ENCODE measurements at regions not wholly inside any gene's neighbourhood (a gene's known extent, or its start where the extent isn't known, plus 50 kb on each side); places are given as distances from the start of the nearest gene placed in this dataset.

GRCh38 chr3:117444175-117444574 is 734.6 kb downstream of the TUSC7 start:
- no peak overlapping the region for H3K27ac Mint-ChIP-seq
- ATAC-seq = no peak
- no peak for DNase-seq (ENCODE audit: low spot score in 2 of 2)

GRCh38 chr3:117447419-117447818 is 737.8 kb downstream of the TUSC7 start:
- peaks cover 14% of the 10 kb centered on the region for H3K9me3 Mint-ChIP-seq
- DNase-seq (ENCODE audit: low spot score in 2 of 2) (no peak), ATAC-seq (no peak)
- H3K4me3 Mint-ChIP-seq = no peak overlapping the region
- no peaks in the 10 kb centered on the region for H3K36me3 Mint-ChIP-seq
- H3K4me1 Mint-ChIP-seq = no peaks in the 10 kb centered on the region
- H3K27ac Mint-ChIP-seq = no peak overlapping the region

More at GRCh38 chr3:117444175-117444574, 734.6 kb downstream of the TUSC7 start:
- Mint-ChIP-seq H3K4me3 (no peak overlapping the region), H3K36me3 (no peaks in the 10 kb centered on the region), H3K4me1 (no peaks in the 10 kb centered on the region), H3K9me3 (peaks cover 24% of the 10 kb centered on the region)

- DNase-seq (ENCODE audit: low spot score in 2 of 2) = no peak
- Mint-ChIP-seq H3K9me3 (peaks cover 8% of the 10 kb centered on the region), H3K4me1 (no peaks in the 10 kb centered on the region), H3K4me3 (no peak overlapping the region), H3K27ac (no peak overlapping the region), H3K36me3 (no peaks in the 10 kb centered on the region)
- ATAC-seq = no peak
These were observed 740.4 kb downstream of the TUSC7 start for GRCh38 chr3:117450026-117450425.

GRCh38 chr3:117454254-117454653 is 744.7 kb downstream of the TUSC7 start:
- no peaks in the 10 kb centered on the region for H3K36me3 Mint-ChIP-seq
- no peak overlapping the region for H3K27ac Mint-ChIP-seq
- peaks cover 13% of the 10 kb centered on the region for H3K9me3 Mint-ChIP-seq
- DNase-seq (ENCODE audit: low spot score in 2 of 2) (no peak), ATAC-seq (no peak)
- H3K4me1 Mint-ChIP-seq = no peaks in the 10 kb centered on the region
- H3K4me3 Mint-ChIP-seq = no peak overlapping the region

GRCh38 chr3:117454908-117455307 is 745.3 kb downstream of the TUSC7 start:
- no peak for DNase-seq (ENCODE audit: low spot score in 2 of 2)
- no peaks in the 10 kb centered on the region for H3K4me1 Mint-ChIP-seq
- ATAC-seq = no peak
- no peak overlapping the region for H3K27ac Mint-ChIP-seq
- H3K9me3 Mint-ChIP-seq = peaks cover 13% of the 10 kb centered on the region
- H3K36me3 Mint-ChIP-seq = no peaks in the 10 kb centered on the region
- no peak overlapping the region for H3K4me3 Mint-ChIP-seq

- Mint-ChIP-seq H3K36me3 (no peaks in the 10 kb centered on the region), H3K4me3 (no peak overlapping the region), H3K27ac (no peak overlapping the region), H3K9me3 (peaks cover 17% of the 10 kb centered on the region), H3K4me1 (no peaks in the 10 kb centered on the region)
- DNase-seq (ENCODE audit: low spot score in 2 of 2) (no peak), ATAC-seq (no peak)
These were observed 746.2 kb downstream of the TUSC7 start for GRCh38 chr3:117455782-117456181.

- H3K4me1 Mint-ChIP-seq = no peaks in the 10 kb centered on the region
- ATAC-seq (no peak), DNase-seq (ENCODE audit: low spot score in 2 of 2) (no peak)
- no peak overlapping the region for H3K27ac Mint-ChIP-seq
- peaks cover 8% of the 10 kb centered on the region for H3K9me3 Mint-ChIP-seq
- H3K4me3 Mint-ChIP-seq = no peak overlapping the region
- H3K36me3 Mint-ChIP-seq = no peaks in the 10 kb centered on the region
These were observed 753.9 kb downstream of the TUSC7 start for GRCh38 chr3:117463276-117464115.

GRCh38 chr3:117471831-117472230 is 762.3 kb downstream of the TUSC7 start:
- Mint-ChIP-seq H3K27ac (no peak overlapping the region), H3K4me1 (no peaks in the 10 kb centered on the region), H3K9me3 (peaks cover 12% of the 10 kb centered on the region)

GRCh38 chr3:117473981-117474538 is 764.5 kb downstream of the TUSC7 start:
- DNase-seq (ENCODE audit: low spot score in 2 of 2) (no peak), ATAC-seq (no peak)
- H3K9me3 Mint-ChIP-seq = peaks cover 8% of the 10 kb centered on the region
- no peaks in the 10 kb centered on the region for H3K36me3 Mint-ChIP-seq
- no peak overlapping the region for H3K27ac Mint-ChIP-seq
- no peak overlapping the region for H3K4me3 Mint-ChIP-seq
- no peaks in the 10 kb centered on the region for H3K4me1 Mint-ChIP-seq

More at GRCh38 chr3:117471831-117472230, 762.3 kb downstream of the TUSC7 start:
- ATAC-seq (no peak), DNase-seq (ENCODE audit: low spot score in 2 of 2) (no peak)
- H3K36me3 Mint-ChIP-seq = no peaks in the 10 kb centered on the region
- no peak overlapping the region for H3K4me3 Mint-ChIP-seq

GRCh38 chr3:117476572-117476971 is 767.0 kb downstream of the TUSC7 start:
- no peak for DNase-seq (ENCODE audit: low spot score in 2 of 2)
- Mint-ChIP-seq H3K27ac (no peak overlapping the region), H3K4me1 (no peaks in the 10 kb centered on the region), H3K9me3 (peaks cover 11% of the 10 kb centered on the region), H3K4me3 (no peak overlapping the region), H3K36me3 (no peaks in the 10 kb centered on the region)
- no peak for ATAC-seq

- Mint-ChIP-seq H3K9me3 (peaks cover 11% of the 10 kb centered on the region), H3K27ac (no peak overlapping the region), H3K36me3 (no peaks in the 10 kb centered on the region), H3K4me3 (no peak overlapping the region), H3K4me1 (no peaks in the 10 kb centered on the region)
- ATAC-seq (no peak), DNase-seq (ENCODE audit: low spot score in 2 of 2) (no peak)
These were observed 767.7 kb downstream of the TUSC7 start for GRCh38 chr3:117477214-117477755.

GRCh38 chr3:117479095-117479494 is 769.5 kb downstream of the TUSC7 start:
- Mint-ChIP-seq H3K4me1 (no peaks in the 10 kb centered on the region), H3K9me3 (peaks cover 8% of the 10 kb centered on the region), H3K27ac (no peak overlapping the region), H3K36me3 (no peaks in the 10 kb centered on the region), H3K4me3 (no peak overlapping the region)
- no peak for DNase-seq (ENCODE audit: low spot score in 2 of 2)
- no peak for ATAC-seq

- ATAC-seq = no peak
- no peak overlapping the region for H3K27ac Mint-ChIP-seq
- H3K4me3 Mint-ChIP-seq = no peak overlapping the region
These were observed 770.9 kb downstream of the TUSC7 start for GRCh38 chr3:117480525-117480924.

GRCh38 chr3:117480972-117481371 is 771.4 kb downstream of the TUSC7 start:
- no peak for DNase-seq (ENCODE audit: low spot score in 2 of 2)
- Mint-ChIP-seq H3K27ac (no peak overlapping the region), H3K36me3 (no peaks in the 10 kb centered on the region), H3K4me1 (no peaks in the 10 kb centered on the region), H3K9me3 (peaks cover 4% of the 10 kb centered on the region), H3K4me3 (no peak overlapping the region)
- no peak for ATAC-seq

More at GRCh38 chr3:117480525-117480924, 770.9 kb downstream of the TUSC7 start:
- no peak for DNase-seq (ENCODE audit: low spot score in 2 of 2)
- peaks cover 8% of the 10 kb centered on the region for H3K9me3 Mint-ChIP-seq
- H3K4me1 Mint-ChIP-seq = no peaks in the 10 kb centered on the region
- no peaks in the 10 kb centered on the region for H3K36me3 Mint-ChIP-seq

GRCh38 chr3:117483839-117484238 is 774.3 kb downstream of the TUSC7 start:
- H3K4me1 Mint-ChIP-seq = no peaks in the 10 kb centered on the region
- H3K4me3 Mint-ChIP-seq = no peak overlapping the region
- H3K27ac Mint-ChIP-seq = no peak overlapping the region
- H3K9me3 Mint-ChIP-seq = peaks cover 4% of the 10 kb centered on the region
- ATAC-seq (no peak), DNase-seq (ENCODE audit: low spot score in 2 of 2) (no peak)
- H3K36me3 Mint-ChIP-seq = no peaks in the 10 kb centered on the region

GRCh38 chr3:117485841-117486240 is 776.3 kb downstream of the TUSC7 start:
- DNase-seq (ENCODE audit: low spot score in 2 of 2) (no peak), ATAC-seq (no peak)
- Mint-ChIP-seq H3K9me3 (no peaks in the 10 kb centered on the region), H3K27ac (no peak overlapping the region), H3K36me3 (no peaks in the 10 kb centered on the region), H3K4me3 (no peak overlapping the region), H3K4me1 (no peaks in the 10 kb centered on the region)

All from stimulated activated effector memory CD8-positive, alpha-beta T cell treated with anti-CD3 and anti-CD28 coated beads, Interleukin-12 subunit alpha, Interleukin-12 subunit beta, amount 100 ng/mL, for 72 hours (primary cell).